ENCODE measurements at regions not wholly inside any gene's neighbourhood (a gene's known extent, or its start where the extent isn't known, plus 50 kb on each side); places are given as distances from the start of the nearest gene placed in this dataset.

GRCh38 chr4:157804986-157805385 lies 367.8 kb downstream of the GASK1B start:
- H3K4me3 ChIP-seq, result no peak overlapping the region
- H3K9me3 ChIP-seq, result no peaks in the 10 kb centered on the region
- H3K27me3 ChIP-seq, result no peaks in the 10 kb centered on the region
- H3K4me2 ChIP-seq, result no peak overlapping the region
- no peaks in the 10 kb centered on the region for H3K36me3 ChIP-seq
- no peak for TF ChIP-seq Cebpa-rat (IDR thresholded peaks at IDR 0.05)
- no peak overlapping the region for H3K27ac ChIP-seq
- no peaks in the 10 kb centered on the region for H3K4me1 ChIP-seq
- no peak overlapping the region for H3K9ac ChIP-seq
- H4K20me1 ChIP-seq, result no peaks in the 10 kb centered on the region

GRCh38 chr4:157803845-157804521 lies 368.8 kb downstream of the GASK1B start:
- no peak overlapping the region for H3K4me3 ChIP-seq
- H3K4me2 ChIP-seq, result no peak overlapping the region
- no peak overlapping the region for H3K9ac ChIP-seq
- H3K27ac ChIP-seq, result no peak overlapping the region
- no peaks in the 10 kb centered on the region for H3K27me3 ChIP-seq
- H3K9me3 ChIP-seq, result no peaks in the 10 kb centered on the region
- no peaks in the 10 kb centered on the region for H4K20me1 ChIP-seq
- H3K36me3 ChIP-seq, result no peaks in the 10 kb centered on the region
- TF ChIP-seq Cebpa-rat (IDR thresholded peaks at IDR 0.05), result no peak
- no peaks in the 10 kb centered on the region for H3K4me1 ChIP-seq

DNA sequence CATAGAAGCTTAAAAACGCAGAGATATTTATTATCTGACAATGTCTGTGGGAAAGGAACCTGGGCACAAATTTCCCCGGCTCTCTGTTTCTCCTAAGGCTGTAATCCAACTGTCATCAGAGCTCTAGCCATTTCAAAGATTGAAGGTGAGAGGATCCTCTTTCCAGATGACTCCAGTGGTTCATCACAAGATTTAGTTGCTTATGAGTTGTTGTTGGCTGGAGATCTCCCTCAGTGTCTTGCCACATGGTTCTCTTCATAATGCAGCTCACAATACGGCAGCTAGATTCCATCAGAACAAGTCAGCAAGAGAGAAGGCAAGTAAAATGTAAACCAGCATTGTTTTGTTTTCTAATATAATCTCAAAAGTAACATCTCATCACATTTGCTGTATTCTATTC lies 369.4 kb downstream of the GASK1B start:
- H3K9ac ChIP-seq, result no peak overlapping the region
- no peak for TF ChIP-seq Cebpa-rat (IDR thresholded peaks at IDR 0.05)

GRCh38 chr4:157795495-157795894 lies 377.3 kb downstream of the GASK1B start:
- Histone ChIP-seq H3K27me3 (no peaks in the 10 kb centered on the region), H4K20me1 (no peaks in the 10 kb centered on the region), H3K27ac (no peak overlapping the region), H3K9ac (no peak overlapping the region), H3K4me1 (no peaks in the 10 kb centered on the region), H3K4me3 (no peak overlapping the region), H3K9me3 (no peaks in the 10 kb centered on the region), H3K36me3 (no peaks in the 10 kb centered on the region), H3K4me2 (no peak overlapping the region)
- no peak for TF ChIP-seq Cebpa-rat (IDR thresholded peaks at IDR 0.05)

More for the DNA sequence above, 369.4 kb downstream of the GASK1B start:
- Histone ChIP-seq H3K4me1 (no peaks in the 10 kb centered on the region), H3K27me3 (no peaks in the 10 kb centered on the region), H3K9me3 (no peaks in the 10 kb centered on the region), H3K36me3 (no peaks in the 10 kb centered on the region), H4K20me1 (no peaks in the 10 kb centered on the region), H3K4me2 (no peak overlapping the region), H3K4me3 (no peak overlapping the region), H3K27ac (no peak overlapping the region)

DNA sequence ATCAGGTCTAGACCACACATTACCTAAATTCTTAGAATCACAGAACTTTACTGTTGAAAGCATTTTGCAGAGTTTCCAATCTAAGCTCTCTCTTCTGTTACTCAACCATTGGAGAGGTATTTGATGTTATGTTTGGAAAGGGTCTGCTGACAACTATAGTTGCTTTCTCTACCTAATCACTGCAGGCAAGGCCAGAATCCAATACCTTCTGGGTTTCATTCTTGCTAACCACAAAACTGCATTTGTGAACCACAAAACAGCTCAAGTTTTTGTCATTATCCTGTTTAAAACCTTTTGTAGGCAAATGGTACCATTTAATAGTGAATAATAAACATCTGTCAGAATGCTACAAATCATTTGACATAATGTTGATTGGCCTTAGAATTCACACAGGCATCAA lies 380.1 kb downstream of the GASK1B start:
- Histone ChIP-seq H3K4me1 (no peaks in the 10 kb centered on the region), H3K9ac (no peak overlapping the region), H4K20me1 (no peaks in the 10 kb centered on the region), H3K36me3 (no peaks in the 10 kb centered on the region), H3K9me3 (no peaks in the 10 kb centered on the region), H3K27ac (no peak overlapping the region), H3K27me3 (no peaks in the 10 kb centered on the region), H3K4me2 (no peak overlapping the region), H3K4me3 (no peak overlapping the region)
- no peak for TF ChIP-seq Cebpa-rat (IDR thresholded peaks at IDR 0.05)

DNA sequence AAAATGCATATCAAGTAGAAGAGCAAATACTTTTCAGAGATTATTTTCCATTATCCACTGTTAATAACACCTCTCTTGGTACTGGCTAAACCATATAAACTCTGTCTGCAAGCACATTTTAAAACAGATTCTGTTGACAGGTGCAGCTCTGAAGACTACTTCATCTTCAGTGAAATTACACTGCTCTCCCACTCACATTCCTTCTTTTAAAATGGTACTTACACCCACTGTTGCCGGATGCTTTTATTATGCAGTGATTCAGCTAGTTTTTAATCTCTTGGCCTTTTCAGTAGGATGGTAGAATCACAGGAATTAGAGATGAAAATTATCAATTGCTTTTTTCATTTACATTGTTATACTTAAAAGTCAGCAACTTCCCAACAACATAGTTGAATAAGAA lies 381.6 kb downstream of the GASK1B start:
- H3K27me3 ChIP-seq, result no peaks in the 10 kb centered on the region
- no peak for TF ChIP-seq Cebpa-rat (IDR thresholded peaks at IDR 0.05)
- H3K4me2 ChIP-seq, result no peak overlapping the region
- H3K36me3 ChIP-seq, result no peaks in the 10 kb centered on the region
- no peak overlapping the region for H3K9ac ChIP-seq
- no peaks in the 10 kb centered on the region for H3K4me1 ChIP-seq
- no peaks in the 10 kb centered on the region for H4K20me1 ChIP-seq
- H3K9me3 ChIP-seq, result no peaks in the 10 kb centered on the region
- no peak overlapping the region for H3K4me3 ChIP-seq
- H3K27ac ChIP-seq, result no peak overlapping the region

GRCh38 chr4:157787618-157788017 lies 385.2 kb downstream of the GASK1B start:
- Histone ChIP-seq H3K9ac (no peak overlapping the region), H3K27me3 (no peaks in the 10 kb centered on the region), H3K4me1 (no peaks in the 10 kb centered on the region), H4K20me1 (no peaks in the 10 kb centered on the region), H3K4me3 (no peak overlapping the region), H3K4me2 (no peak overlapping the region), H3K9me3 (no peaks in the 10 kb centered on the region), H3K27ac (no peak overlapping the region), H3K36me3 (no peaks in the 10 kb centered on the region)
- no peak for TF ChIP-seq Cebpa-rat (IDR thresholded peaks at IDR 0.05)

DNA sequence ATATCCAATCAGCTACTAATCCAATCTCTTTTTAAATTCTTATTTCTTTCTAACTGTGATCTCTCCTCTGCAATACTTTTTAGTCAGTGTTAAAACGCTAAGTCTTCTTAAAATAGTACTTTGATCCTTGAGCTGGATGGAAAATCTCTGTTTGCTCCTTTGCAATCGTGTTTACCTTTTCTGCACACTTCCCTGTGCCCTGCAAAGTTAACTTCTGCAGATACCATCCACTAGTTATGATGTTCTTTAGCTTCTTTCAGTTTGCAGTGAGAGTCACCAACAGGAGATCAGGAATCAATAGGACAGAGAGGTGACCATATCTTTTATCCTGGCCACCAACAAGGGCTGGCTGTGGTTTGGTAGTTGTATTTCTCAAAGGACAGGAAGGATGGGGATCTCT lies 391.5 kb downstream of the GASK1B start:
- H3K27ac ChIP-seq, result no peak overlapping the region
- no peaks in the 10 kb centered on the region for H3K4me1 ChIP-seq
- no peak overlapping the region for H3K4me2 ChIP-seq
- no peak overlapping the region for H3K4me3 ChIP-seq
- no peaks in the 10 kb centered on the region for H3K27me3 ChIP-seq
- 0 out of 2 replicates have a peak, but pooled peaks cover 2% of the 10 kb centered on the region for H3K9me3 ChIP-seq
- no peaks in the 10 kb centered on the region for H4K20me1 ChIP-seq
- no peaks in the 10 kb centered on the region for H3K36me3 ChIP-seq
- TF ChIP-seq Cebpa-rat (IDR thresholded peaks at IDR 0.05), result no peak
- no peak overlapping the region for H3K9ac ChIP-seq

DNA sequence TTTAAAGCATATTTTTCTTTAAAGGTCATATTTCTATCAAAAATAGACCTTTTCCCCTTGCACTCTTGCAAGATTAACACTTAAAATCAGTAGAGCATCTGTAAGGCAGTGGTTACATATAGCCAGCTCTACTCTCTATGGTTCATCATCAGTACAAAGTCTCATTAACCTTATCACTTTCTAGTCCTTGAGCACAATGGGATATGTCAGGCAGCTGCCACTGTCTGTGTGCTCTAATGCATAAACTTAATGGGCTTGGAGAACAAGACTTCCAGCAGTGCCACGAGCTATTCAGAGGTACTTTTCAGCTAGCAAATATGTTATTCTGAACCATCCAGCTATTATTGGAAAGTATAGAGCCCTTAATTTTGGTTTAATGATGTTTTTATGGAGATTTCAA lies 393.7 kb downstream of the GASK1B start:
- Histone ChIP-seq H3K9ac (no peak overlapping the region), H3K4me1 (no peaks in the 10 kb centered on the region), H3K27ac (no peak overlapping the region), H3K9me3 (0 out of 2 replicates have a peak, but pooled peaks cover 2% of the 10 kb centered on the region), H3K4me2 (no peak overlapping the region), H3K36me3 (no peaks in the 10 kb centered on the region), H3K4me3 (no peak overlapping the region), H4K20me1 (no peaks in the 10 kb centered on the region), H3K27me3 (no peaks in the 10 kb centered on the region)
- TF ChIP-seq Cebpa-rat (IDR thresholded peaks at IDR 0.05), result no peak

- H3K9me3 ChIP-seq, result 0 out of 2 replicates have a peak, but pooled peaks cover 2% of the 10 kb centered on the region
- no peak for TF ChIP-seq Cebpa-rat (IDR thresholded peaks at IDR 0.05)
- H3K27ac ChIP-seq, result no peak overlapping the region
- H3K4me1 ChIP-seq, result no peaks in the 10 kb centered on the region
- no peaks in the 10 kb centered on the region for H3K27me3 ChIP-seq
- no peak overlapping the region for H3K4me2 ChIP-seq
- H4K20me1 ChIP-seq, result no peaks in the 10 kb centered on the region
- no peak overlapping the region for H3K9ac ChIP-seq
- no peak overlapping the region for H3K4me3 ChIP-seq
- no peaks in the 10 kb centered on the region for H3K36me3 ChIP-seq
Observed at GRCh38 chr4:157776930-157777528, 395.8 kb downstream of the GASK1B start.
